GM18505 (cell line): ENCODE measurements at regions not wholly inside any gene's neighbourhood (a gene's known extent, or its start where the extent isn't known, plus 50 kb on each side); places are given as distances from the start of the nearest gene placed in this dataset.

Source experiments
- ATAC-seq: cut with Tn5 transposase; IDR thresholded peaks from one replicate; pipeline ENCODE4 v1.9.1; 2021; ENCODE audit not compliant: unreplicated experiment
- POLR2A ChIP-seq: IDR thresholded peaks from 4 replicates; pipeline ENCODE4 v1.6.1; 2011; ENCODE audit warnings: borderline replicate concordance; ENCODE audit not compliant: insufficient read depth, insufficient read length; ENCODE audit errors: extremely low read depth

DNA sequence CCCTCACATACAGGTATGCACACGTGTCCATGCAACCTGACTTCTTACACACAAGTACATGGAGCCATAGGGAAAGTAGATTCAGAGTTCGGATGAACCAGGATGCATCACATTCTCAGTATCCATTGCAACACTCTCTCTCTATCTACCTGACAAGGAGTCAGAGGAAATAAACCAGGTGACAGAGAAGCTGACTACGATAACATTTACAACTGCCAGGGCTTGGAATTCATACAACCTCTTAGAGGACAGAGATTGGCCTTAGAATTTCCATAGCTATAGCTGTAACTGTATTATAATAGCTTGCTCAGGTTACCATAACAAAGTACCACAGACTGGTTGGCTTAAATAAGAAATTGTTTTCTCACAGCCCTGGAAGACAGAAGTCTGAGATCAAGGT, 116.9 kb upstream of the PALMD start:
- ATAC-seq: no peak
- TF ChIP-seq POLR2A: no peak

DNA sequence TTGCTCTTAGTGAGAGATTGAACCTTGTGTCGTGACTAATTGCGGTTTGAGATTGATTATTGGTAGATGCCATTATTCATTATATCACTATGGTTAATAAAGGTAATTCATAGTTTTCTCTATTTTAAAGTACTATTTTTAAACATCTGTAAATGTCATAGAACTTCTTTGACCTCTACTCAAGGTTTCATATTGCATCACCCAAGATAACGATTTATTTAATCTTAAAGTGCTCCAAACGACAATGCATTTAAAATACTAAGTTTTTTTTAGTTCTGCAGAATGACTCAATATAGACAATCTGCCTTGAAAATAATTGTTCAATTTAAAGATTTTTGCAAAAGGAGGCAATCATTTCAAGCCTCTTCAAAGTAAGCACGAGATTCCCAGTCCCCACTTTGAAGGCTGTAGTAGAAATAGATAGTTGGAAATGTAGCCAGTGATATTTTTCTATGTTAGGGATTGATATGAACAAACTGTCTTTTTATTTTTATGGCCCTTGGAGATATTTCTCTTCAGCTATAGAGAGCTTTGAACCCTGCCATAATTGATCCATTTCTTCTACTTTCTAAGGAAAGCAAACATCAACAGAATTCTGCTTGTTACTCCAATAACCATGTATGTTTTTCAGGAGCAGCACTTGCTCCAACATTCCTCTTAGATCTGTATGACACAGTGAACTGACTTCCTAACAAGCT, 114.2 kb upstream of the PALMD start:
- ATAC-seq: no peak
- TF ChIP-seq POLR2A: no peak

DNA sequence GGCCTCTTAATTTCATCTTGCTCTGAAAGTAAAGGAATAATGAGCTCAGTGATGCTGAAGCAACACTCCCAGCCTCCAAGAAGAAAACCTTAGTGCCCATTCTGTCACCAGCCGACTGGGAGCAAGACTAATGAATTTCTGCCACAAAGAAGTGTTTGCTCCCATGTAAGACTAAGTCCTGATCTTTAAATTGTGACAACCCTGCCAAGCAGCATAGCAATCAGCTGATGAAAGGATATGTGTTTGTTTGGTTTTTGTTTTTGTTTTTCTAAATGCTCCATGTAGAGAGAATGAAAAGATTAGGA, 113.7 kb upstream of the PALMD start:
- no peak for ATAC-seq
- TF ChIP-seq POLR2A: no peak

DNA sequence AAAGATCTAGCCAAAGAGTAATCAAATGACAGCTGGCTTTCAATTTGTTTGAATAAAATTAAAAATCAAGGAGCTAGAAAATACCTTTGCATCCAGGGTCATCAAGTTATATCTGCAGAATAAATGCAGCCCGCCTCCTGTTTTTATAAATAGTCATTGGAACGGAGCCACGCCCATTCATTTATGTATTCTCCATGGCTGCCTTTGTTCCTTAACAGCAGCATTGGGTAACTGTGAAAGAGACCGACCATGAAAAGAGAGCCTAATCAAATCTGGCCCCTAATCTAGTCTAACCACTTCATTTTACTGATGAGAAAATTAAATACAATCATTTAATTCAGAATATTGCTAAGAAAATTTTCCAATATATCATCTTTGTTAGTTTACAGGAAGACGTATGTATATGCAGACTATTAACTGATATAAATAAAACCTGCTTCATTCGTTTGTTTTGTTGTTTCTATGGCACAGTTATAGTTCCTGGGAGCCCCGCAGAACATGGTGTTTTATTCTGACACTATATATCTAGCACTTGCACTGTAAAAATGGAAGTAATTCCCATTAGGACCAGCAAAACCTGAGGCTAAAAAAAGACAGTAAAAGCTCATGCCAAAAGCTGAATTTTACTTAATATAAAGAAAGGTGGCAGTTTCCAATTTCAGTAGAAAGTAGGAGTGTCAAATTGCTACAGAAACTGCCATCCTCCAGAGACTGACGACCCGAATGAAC, 111.8 kb upstream of the PALMD start:
- TF ChIP-seq POLR2A: no peak
- no peak for ATAC-seq

DNA sequence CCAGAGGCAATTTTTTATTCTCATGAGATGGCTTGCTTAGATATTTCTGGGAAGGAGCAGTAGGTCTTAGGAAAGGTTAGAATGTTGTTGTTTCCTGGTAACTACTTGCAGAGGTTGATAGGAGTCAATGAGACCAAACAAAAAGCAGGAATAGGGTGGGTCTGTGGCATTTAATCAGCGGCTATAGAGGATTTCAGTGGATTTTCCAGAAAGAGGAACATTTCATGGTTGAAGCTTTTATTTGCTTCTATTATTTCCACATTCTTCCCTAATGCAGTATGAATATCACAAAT, 111.3 kb upstream of the PALMD start:
- ATAC-seq: no peak

DNA sequence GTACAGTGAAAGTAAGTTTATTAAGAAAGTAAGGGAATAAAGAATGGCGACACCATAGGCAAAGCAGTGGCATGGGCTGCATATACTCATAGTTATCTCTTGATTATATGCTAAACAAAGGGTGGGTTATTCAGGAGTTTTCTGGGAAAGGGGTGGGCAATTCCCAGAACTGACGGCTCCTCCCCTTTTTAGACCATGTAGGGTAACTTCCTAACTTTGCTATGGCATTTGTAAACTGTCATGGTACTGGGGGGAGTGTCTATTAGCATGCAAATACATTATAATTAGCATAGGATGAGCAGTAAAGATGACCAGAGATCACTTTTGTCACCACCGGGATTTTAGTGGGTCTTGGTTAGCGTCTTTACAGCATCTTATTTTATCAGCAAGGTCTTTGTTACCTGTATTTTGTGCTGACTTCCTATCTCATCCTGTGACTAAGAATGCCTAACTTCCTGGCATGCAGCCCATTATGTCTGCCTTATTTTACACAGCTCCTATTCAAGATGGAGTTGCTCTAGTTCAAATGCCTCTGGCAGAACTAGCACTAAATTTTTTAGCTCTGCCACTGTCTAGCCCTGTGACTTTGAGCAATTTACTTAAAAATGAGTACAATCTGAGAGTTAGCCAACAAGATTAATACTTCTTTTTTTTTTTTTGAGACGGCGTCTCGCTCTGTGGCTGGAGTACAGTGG, 110.3 kb upstream of the PALMD start:
- no peak for ATAC-seq
- TF ChIP-seq POLR2A: no peak

More for the DNA sequence above, 111.3 kb upstream of the PALMD start:
- no peak for TF ChIP-seq POLR2A

DNA sequence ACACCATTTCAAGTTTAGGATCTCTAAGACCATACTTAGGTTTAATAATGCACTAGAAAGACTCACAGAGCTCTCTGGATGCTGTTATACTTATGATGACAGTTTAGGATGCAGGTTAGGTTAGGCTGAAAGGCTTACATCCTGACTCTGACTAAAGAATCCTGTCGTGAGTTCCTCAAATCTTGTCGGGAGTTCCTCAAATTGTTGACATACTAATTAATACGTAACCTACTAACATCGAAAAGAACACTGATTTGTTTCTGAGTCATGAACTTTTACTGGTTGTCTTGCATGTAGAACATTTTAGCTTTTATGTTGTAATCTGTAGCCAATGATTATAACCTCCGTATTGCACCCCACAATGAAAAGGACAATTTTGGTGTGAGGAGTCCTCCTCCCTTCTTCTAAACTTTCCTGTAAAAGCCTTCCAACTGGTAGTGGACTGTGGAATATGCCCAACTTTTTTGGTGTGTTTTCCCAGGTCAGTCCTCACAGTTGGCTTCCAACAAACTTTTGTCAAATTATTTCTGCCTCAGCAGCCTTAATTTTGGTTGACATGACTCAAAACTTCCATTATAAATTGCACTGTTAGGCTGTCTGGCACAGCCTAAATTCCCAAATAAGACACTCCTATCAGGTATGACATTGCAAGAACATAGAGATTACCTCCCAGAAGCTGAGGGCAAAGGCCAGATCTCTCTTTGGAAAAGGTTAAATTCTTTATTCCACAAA, 107.9 kb upstream of the PALMD start:
- TF ChIP-seq POLR2A: no peak
- no peak for ATAC-seq

DNA sequence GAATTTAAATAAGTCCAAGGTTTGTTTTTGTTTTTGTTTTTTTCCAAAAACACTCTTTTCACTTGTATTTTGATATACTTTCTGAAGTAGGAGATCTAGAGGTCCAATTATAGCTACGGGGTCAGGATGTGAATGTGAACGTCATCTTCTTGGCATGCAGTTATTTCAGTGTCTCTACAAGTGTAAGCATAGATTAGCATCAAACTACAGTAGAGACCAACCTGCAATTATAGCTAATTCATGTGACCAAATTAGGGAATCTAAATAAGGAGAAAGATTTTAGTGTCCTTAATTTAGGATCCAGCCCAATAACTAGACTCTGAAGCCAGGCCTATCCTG, 107.3 kb upstream of the PALMD start:
- no peak for ATAC-seq
- no peak for TF ChIP-seq POLR2A

DNA sequence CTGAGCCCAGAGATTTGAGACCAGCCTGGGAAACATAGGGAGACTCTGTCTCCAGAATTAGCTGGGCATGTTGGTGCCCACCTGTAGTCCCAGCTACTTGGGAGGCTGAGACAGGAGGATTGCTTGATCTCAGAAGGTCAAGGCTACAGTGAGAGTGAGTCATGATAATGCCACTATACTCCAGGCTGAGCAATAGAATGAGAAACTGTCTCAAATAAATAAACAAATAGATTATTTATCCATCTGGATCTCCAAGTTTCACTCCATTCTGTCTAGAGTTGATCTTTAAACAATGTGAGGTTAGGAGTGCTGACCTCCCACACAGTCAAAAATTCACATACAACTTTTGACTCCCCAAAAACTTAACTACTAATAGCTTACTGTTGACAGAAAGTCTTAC, 106.8 kb upstream of the PALMD start:
- ATAC-seq: no peak
- no peak for TF ChIP-seq POLR2A

DNA sequence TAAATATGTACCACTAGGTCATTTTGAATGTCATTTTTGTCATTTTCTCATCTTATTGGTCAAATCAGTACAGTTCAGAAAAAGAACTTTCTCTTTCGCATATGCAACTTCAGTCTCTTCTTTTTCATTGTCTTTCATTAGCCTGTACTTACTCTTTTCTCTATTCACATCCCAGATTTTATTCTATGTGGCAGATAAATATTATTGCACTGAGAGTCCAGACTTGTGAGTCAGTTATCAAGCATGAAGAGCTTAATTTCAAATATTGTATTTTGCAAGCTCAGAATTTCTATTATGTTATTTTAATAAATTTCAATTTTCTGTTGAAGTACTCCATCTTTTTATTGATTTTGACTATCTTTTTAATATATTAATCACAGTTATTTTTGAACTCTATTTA, 105.2 kb upstream of the PALMD start:
- TF ChIP-seq POLR2A: no peak
- no peak for ATAC-seq

DNA sequence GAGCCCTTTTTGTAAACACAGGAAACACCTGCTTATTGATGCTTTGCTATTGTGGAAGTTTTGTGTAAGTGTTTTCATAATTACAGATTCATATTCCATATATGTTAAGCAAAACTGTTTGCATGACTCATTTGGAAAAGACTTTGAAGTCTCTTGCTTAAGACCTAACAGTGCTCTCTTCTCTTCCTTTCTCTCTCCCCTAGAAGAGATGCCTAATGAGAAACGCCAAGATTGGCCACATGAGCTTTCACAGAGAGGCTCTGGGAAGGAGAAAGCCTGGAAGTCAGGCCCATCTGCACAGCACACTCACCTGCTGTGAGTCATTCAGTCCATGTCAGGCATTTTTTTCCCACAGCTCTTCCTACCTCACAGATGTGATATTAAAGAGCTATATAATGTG, 101.6 kb upstream of the PALMD start:
- no peak for TF ChIP-seq POLR2A
- ATAC-seq: no peak

DNA sequence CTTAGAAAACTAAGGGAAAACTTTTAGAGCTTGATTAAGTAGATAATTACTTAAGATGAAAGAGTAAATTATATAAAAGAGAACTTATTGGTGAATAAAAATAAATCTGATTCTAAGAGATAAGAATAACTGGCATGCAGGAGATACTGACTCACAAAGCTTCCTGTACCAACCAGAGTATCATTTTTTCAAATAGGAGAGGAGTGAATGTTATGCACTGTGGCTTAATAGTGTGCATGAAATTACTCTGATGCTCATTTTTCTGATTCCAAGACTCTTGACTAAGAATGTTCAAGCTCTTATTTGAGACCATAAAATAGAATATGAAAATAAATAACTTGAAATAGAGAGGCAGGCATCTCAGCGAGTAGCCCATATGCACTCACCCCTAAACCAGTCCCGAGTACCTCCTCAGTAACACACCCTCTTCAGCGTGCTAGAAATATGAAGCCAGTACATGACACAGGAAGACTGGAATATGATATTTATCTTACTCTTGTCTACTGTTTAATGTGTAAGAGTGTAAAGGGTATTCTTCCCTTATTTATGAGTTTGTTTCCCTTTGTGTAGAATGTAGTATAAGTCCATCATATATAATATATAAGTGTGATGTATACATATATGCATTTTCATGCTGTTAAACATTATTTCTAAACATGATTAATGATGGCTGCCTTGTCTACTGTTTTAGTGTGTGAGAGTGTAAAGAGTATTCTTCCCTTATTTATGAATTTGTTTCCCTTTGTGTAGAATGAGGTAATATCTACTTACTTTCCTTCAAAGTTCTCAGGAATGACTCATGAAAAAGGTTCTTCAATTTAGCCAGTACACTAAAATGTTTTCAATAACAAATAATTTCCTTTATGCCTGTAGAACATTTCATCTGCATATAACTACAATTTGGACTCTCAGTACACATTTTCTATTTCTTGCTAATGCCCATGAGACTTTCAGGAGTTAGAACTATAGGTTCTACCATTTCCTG, 99.2 kb upstream of the PALMD start:
- ATAC-seq: no peak
- no peak for TF ChIP-seq POLR2A
